AG10803 (cell line): ENCODE measurements at regions not wholly inside any gene's neighbourhood (a gene's known extent, or its start where the extent isn't known, plus 50 kb on each side); places are given as distances from the start of the nearest gene placed in this dataset.
"Not testable (repeated sequence)": the region's sequence is repeated elsewhere in the genome, so short reads cannot be mapped to it uniquely, and the experiment has no call there.

Experiments
- DNase-seq: peaks from one replicate; pipeline ENCODE4 v3.0.0; 2010; ENCODE audit warnings: low read depth
- H3K4me3 ChIP-seq: 2 replicates; pipeline ENCODE4 v1.5.1; 2011; ENCODE audit warnings: mild to moderate bottlenecking, low read length, control low read depth
- CTCF ChIP-seq: conservative IDR thresholded peaks from 2 replicates; pipeline ENCODE4 v1.5.1; 2011; ENCODE audit warnings: mild to moderate bottlenecking, low read length, control low read depth, inconsistent platforms

DNA sequence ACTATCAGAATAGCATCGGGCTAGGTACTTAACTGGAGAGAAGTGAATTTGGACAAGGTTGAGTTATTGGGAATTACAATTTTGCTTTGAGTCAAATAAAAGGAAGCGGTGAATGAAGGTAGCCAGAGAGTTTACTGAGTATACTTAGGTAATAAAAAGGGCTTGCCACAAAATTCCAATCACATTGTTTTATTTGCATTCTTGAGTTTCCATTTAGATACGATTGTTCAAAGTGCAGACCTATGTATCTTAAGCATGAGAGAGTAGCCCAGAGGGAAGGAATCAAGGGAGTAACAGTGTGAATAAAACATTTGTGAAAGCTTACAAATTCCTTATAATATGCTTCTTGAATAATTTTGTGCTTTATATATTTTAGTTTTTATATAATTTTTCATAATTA, 102.5 kb upstream of the NDST4 start:
- TF ChIP-seq CTCF, result no peak
- DNase-seq, result no peak
- no peak overlapping the region for H3K4me3 ChIP-seq

DNA sequence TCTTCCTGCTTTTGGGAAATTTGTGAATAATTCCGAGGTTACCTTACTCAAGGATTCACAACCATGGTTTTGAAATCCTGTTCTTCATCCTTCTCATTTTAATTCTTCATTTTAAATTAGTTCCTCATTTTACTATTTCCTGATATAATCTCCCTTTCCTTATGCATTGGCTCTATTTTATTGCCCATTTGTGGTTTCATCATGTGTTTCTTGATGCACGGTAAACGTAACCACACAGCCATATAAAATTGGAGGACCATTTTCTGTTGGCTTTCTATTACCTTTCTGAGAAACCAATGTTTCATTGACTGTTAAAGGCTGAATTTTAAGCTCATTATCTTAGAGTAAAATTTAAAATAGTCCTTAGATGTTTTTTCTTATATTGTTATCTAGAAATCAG, 100.3 kb upstream of the NDST4 start:
- TF ChIP-seq CTCF, result no peak
- no peak for DNase-seq
- no peak overlapping the region for H3K4me3 ChIP-seq

DNA sequence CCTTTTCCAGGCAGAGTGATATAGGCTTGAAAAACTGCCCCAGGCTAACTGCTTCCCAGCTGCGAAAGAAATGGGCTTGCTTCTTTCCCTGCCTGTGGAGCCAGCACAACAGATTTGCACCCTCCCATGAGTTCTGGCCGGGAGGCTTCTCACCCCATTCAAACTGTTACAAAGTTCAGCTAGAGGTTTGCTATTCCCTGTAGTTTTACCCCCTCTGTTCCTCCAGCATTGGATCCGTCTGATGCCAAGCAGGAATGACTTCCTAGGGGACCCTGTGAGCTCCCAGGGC, 87.6 kb upstream of the NDST4 start:
- H3K4me3 ChIP-seq, result no peak overlapping the region
- no peak for DNase-seq
- TF ChIP-seq CTCF, result no peak

- not testable (repeated sequence) for DNase-seq, H3K4me3 ChIP-seq
Measured at GRCh38 chr4:115200201-115201041, 87.0 kb upstream of the NDST4 start.

DNA sequence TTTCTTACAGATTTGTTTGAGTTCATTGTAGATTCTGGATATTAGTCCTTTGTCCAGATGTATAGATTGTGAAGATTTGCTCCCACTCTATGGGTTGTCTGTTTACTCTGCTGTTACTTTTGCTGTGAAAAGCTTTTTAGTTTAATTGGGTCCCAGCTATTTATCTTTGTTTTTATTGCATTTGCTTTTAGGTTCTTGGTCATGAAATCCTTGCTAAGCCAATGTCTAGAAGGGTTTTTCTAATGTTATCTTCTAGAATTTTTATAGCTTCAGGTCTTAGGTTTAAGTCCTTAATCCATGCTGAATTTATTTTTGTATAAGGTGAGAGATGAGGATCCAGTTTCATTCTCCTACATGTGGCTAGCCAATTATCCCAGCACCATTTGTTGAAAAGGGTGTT, 81.2 kb upstream of the NDST4 start:
- not testable (repeated sequence) for DNase-seq, H3K4me3 ChIP-seq

GRCh38 chr4:115190529-115190928, 77.1 kb upstream of the NDST4 start:
- no peak for DNase-seq
- H3K4me3 ChIP-seq, result no peak overlapping the region
- TF ChIP-seq CTCF, result no peak

- TF ChIP-seq CTCF, result no peak
- DNase-seq, result no peak
- H3K4me3 ChIP-seq, result no peak overlapping the region
Measured at GRCh38 chr4:115187136-115187535, 73.7 kb upstream of the NDST4 start.

DNA sequence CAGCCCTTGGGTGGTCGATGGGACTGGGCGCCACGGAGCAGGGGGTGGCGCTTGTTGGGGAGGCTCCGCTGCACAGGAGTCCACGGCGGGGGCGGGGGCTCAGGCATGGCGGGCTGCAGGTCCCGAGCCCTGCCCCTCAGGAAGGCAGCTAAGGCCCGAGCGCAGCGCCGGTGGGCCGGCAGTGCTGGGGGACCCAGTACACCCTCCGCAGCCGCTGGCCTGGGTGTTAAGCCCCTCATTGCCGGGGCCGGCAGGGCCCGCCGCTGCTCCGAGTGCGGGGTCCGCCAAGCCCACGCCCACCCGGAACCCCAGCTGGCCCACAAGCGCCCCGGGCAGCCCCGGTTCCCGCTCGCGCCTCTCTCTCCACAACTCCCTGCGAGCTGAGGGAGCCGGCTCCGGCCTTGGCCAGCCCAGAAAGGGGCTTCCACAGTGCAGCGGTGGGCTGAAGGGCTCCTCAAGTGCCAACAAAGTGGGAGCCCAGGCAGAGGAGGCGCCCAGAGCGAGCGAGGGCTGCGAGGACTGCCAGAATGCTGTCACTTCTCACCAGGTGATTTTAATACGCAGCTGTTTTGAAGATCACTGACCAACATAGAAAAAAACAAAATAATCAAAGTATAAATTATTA, 66.1 kb upstream of the NDST4 start:
- not testable (repeated sequence) for H3K4me3 ChIP-seq, DNase-seq

DNA sequence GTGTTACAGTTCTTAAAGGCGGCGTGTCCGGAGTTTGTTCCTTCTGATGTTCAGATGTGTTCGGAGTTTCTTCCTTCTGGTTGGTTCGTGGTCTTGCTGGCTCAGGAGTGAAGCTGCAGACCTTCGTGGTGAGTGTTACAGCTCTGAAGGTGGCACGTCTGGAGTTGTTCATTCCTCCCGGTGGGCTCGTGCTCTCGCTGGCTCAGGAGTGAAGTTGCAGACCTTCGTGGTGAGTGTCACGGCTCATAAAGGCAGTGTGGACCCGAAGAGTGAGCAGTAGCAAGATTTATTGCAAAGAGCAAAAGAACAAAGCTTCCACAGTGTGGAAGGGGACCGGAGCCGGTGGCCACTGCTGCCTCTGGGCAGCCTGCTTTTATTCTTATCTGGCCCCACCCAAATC, 65.3 kb upstream of the NDST4 start:
- not testable (repeated sequence) for DNase-seq, H3K4me3 ChIP-seq
